ENCODE measurements at regions not wholly inside any gene's neighbourhood (a gene's known extent, or its start where the extent isn't known, plus 50 kb on each side); places are given as distances from the start of the nearest gene placed in this dataset.

DNA sequence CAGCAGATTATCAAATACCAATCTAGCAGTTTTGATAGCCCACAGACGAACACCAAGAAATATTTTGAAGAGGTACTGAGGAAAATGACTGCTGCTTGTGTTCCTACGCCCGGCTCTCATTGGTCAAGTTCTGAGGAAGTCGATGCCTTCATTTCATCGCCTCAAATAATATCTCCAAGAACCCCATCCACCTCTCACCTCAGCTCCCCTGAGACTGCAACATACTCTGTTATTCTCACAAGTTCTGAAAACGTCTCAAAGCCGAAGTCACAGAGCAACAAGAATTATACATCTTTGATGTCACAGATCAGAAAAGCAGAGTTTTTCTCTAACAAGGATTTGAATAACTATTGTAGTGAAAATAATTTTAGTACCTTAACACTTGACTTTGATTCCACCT lies 55.5 kb upstream of the BCAT1 start:
- TF ChIP-seq EZH2phosphoT487 (IDR thresholded peaks at IDR 0.05; ENCODE audit: borderline replicate concordance, low read depth) (no peak), MXI1 (IDR thresholded peaks at IDR 0.05; ENCODE audit: low read depth, low read length) (no peak), RFX5 (IDR thresholded peaks at IDR 0.05; ENCODE audit: low read length) (no peak), SMC3 (IDR thresholded peaks at IDR 0.05; ENCODE audit: low read depth, low read length) (no peak), POLR2AphosphoS5 (IDR thresholded peaks at IDR 0.05; ENCODE audit: low read depth, low read length) (no peak), FOXM1 (IDR thresholded peaks at IDR 0.05; ENCODE audit: low read depth) (no peak)
- TF ChIP-seq, protein P1, sequence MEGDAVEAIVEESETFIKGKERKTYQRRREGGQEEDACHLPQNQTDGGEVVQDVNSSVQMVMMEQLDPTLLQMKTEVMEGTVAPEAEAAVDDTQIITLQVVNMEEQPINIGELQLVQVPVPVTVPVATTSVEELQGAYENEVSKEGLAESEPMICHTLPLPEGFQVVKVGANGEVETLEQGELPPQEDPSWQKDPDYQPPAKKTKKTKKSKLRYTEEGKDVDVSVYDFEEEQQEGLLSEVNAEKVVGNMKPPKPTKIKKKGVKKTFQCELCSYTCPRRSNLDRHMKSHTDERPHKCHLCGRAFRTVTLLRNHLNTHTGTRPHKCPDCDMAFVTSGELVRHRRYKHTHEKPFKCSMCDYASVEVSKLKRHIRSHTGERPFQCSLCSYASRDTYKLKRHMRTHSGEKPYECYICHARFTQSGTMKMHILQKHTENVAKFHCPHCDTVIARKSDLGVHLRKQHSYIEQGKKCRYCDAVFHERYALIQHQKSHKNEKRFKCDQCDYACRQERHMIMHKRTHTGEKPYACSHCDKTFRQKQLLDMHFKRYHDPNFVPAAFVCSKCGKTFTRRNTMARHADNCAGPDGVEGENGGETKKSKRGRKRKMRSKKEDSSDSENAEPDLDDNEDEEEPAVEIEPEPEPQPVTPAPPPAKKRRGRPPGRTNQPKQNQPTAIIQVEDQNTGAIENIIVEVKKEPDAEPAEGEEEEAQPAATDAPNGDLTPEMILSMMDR (IDR thresholded peaks at IDR 0.05): no peak
